Spinal cord (tissue), 9 donors: ENCODE measurements at regions not wholly inside any gene's neighbourhood (a gene's known extent, or its start where the extent isn't known, plus 50 kb on each side); places are given as distances from the start of the nearest gene placed in this dataset.
"Not testable (repeated sequence)": the region's sequence is repeated elsewhere in the genome, so short reads cannot be mapped to it uniquely, and the experiment has no call there.

Experiments used
- DNase-seq, 6 donors: peaks; one replicate each; pipeline versions ENCODE4 v3.0.0 to v3.0.0-alpha.2; 2013 to 2015; ENCODE audit warnings: low spot score in 6 of 6, low read depth in 4 of 6
- H3K27ac ChIP-seq: one replicate; pipeline ENCODE4 v1.5.1; 2013; ENCODE audit warnings: low read depth, low read length, control low read depth
- H3K27me3 ChIP-seq: one replicate; pipeline ENCODE4 v1.6.1; 2013; ENCODE audit warnings: low read length; ENCODE audit not compliant: control insufficient read depth, insufficient read depth
- H3K36me3 ChIP-seq: one replicate; pipeline ENCODE4 v1.6.1; 2013; ENCODE audit warnings: low read length; ENCODE audit not compliant: control insufficient read depth, insufficient read depth
- H3K4me1 ChIP-seq: one replicate; pipeline ENCODE4 v1.6.1; 2013; ENCODE audit warnings: low read length; ENCODE audit not compliant: control insufficient read depth, insufficient read depth
- H3K4me3 ChIP-seq: one replicate; pipeline ENCODE4 v1.5.1; 2013; ENCODE audit warnings: low read depth, low read length, control low read depth
- H3K9me3 ChIP-seq: one replicate; pipeline ENCODE4 v1.6.1; 2013; ENCODE audit warnings: low read length; ENCODE audit not compliant: control insufficient read depth, insufficient read depth
- WGBS: methylation state at CpG from one replicate; pipeline ENCODE4 v1.1.5; 2013; ENCODE audit warnings: missing lambda C conversion rate; ENCODE audit not compliant: insufficient coverage; 5-methylcytosine and 5-hydroxymethylcytosine counted together
- donor health status: healthy.

GRCh38 chr10:44742248-44742647 is 168.9 kb upstream of the TMEM72 start:
- H3K36me3 ChIP-seq: no peaks in the 10 kb centered on the region
- H3K4me1 ChIP-seq: no peaks in the 10 kb centered on the region
- H3K9me3 ChIP-seq: no peaks in the 10 kb centered on the region
- no peaks in the 10 kb centered on the region for H3K27me3 ChIP-seq
- no peak overlapping the region for H3K27ac ChIP-seq
- no peak overlapping the region for H3K4me3 ChIP-seq
- WGBS: no CpG with 5 or more reads among the region's 4 CpGs
- DNase-seq: no peak

- Histone ChIP-seq H3K27me3 (no peaks in the 10 kb centered on the region), H3K36me3 (no peaks in the 10 kb centered on the region)
- WGBS: no CpG with 5 or more reads among the region's 1 CpG
Measured at GRCh38 chr10:44743535-44743934, 167.6 kb upstream of the TMEM72 start.

GRCh38 chr10:44745920-44746319 is 165.2 kb upstream of the TMEM72 start:
- DNase-seq: peak in 1 of 6 donors; percentile 25
- Histone ChIP-seq H3K36me3 (no peaks in the 10 kb centered on the region), H3K4me1 (no peaks in the 10 kb centered on the region), H3K4me3 (no peak overlapping the region), H3K27me3 (no peaks in the 10 kb centered on the region), H3K27ac (no peak overlapping the region), H3K9me3 (peaks cover 3% of the 10 kb centered on the region)
- no CpG with 5 or more reads among the region's 2 CpGs for WGBS

More at GRCh38 chr10:44743535-44743934, 167.6 kb upstream of the TMEM72 start:
- H3K4me1 ChIP-seq: no peaks in the 10 kb centered on the region
- no peak overlapping the region for H3K4me3 ChIP-seq
- no peak overlapping the region for H3K27ac ChIP-seq
- DNase-seq: no peak
- H3K9me3 ChIP-seq: peaks cover 3% of the 10 kb centered on the region

- WGBS: 82% methylated on average over 7 of the region's 9 CpGs
- no peaks in the 10 kb centered on the region for H3K27me3 ChIP-seq
- DNase-seq: peak in 1 of 6 donors; percentile 49
- H3K4me3 ChIP-seq: no peak overlapping the region
- no peaks in the 10 kb centered on the region for H3K4me1 ChIP-seq
- peaks cover 3% of the 10 kb centered on the region for H3K9me3 ChIP-seq
- H3K27ac ChIP-seq: no peak overlapping the region
- H3K36me3 ChIP-seq: no peaks in the 10 kb centered on the region
Measured at GRCh38 chr10:44747593-44748172, 163.5 kb upstream of the TMEM72 start.

- DNase-seq: no peak
- Histone ChIP-seq H3K27ac (no peak overlapping the region), H3K36me3 (no peaks in the 10 kb centered on the region), H3K27me3 (no peaks in the 10 kb centered on the region), H3K4me3 (no peak overlapping the region), H3K4me1 (no peaks in the 10 kb centered on the region), H3K9me3 (peaks cover 3% of the 10 kb centered on the region)
- WGBS: 95% methylated on average over 8 of the region's 8 CpGs
Measured at GRCh38 chr10:44749151-44749550, 162.0 kb upstream of the TMEM72 start.

GRCh38 chr10:44752451-44753441 is 158.4 kb upstream of the TMEM72 start:
- H3K27ac ChIP-seq: no peak overlapping the region
- DNase-seq: peak in 2 of 6 donors; percentile 67 to 72
- no peaks in the 10 kb centered on the region for H3K27me3 ChIP-seq
- H3K4me3 ChIP-seq: no peak overlapping the region
- no peaks in the 10 kb centered on the region for H3K4me1 ChIP-seq
- 69% methylated on average over 3 of the region's 4 CpGs for WGBS
- peaks cover 2% of the 10 kb centered on the region for H3K9me3 ChIP-seq
- H3K36me3 ChIP-seq: no peaks in the 10 kb centered on the region

GRCh38 chr10:44754355-44754754 is 156.8 kb upstream of the TMEM72 start:
- H3K9me3 ChIP-seq, H3K27ac ChIP-seq, H3K4me3 ChIP-seq, DNase-seq, H3K27me3 ChIP-seq, H3K4me1 ChIP-seq, H3K36me3 ChIP-seq: not testable (repeated sequence)
- WGBS: no CpG with 5 or more reads among the region's 2 CpGs

- Histone ChIP-seq H3K36me3 (no peaks in the 10 kb centered on the region), H3K27me3 (no peaks in the 10 kb centered on the region), H3K4me1 (no peaks in the 10 kb centered on the region), H3K27ac (no peak overlapping the region), H3K4me3 (no peak overlapping the region), H3K9me3 (no peaks in the 10 kb centered on the region)
- DNase-seq: peak in 1 of 6 donors; percentile 53
- 100% methylated on average over 1 of the region's 4 CpGs for WGBS
Measured at GRCh38 chr10:44755481-44755880, 155.7 kb upstream of the TMEM72 start.

GRCh38 chr10:44756216-44756615 is 154.9 kb upstream of the TMEM72 start:
- H3K9me3 ChIP-seq: no peaks in the 10 kb centered on the region
- no peak for DNase-seq
- H3K4me1 ChIP-seq: peaks cover 3% of the 10 kb centered on the region
- H3K36me3 ChIP-seq: no peaks in the 10 kb centered on the region
- WGBS: 100% methylated on average over 1 of the region's 6 CpGs
- no peak overlapping the region for H3K27ac ChIP-seq
- H3K4me3 ChIP-seq: no peak overlapping the region
- no peaks in the 10 kb centered on the region for H3K27me3 ChIP-seq
